ENCODE measurements at regions not wholly inside any gene's neighbourhood (a gene's known extent, or its start where the extent isn't known, plus 50 kb on each side); places are given as distances from the start of the nearest gene placed in this dataset.

GRCh38 chr6:20286968-20287565 lies 74.8 kb upstream of the MBOAT1 start:
- TF ChIP-seq EZH2 (IDR thresholded peaks at IDR 0.05; ENCODE audit: borderline replicate concordance), result no peak
- no peak for TF ChIP-seq CTCF (IDR thresholded peaks at IDR 0.05; ENCODE audit: poor library complexity)
- TF ChIP-seq EZH2phosphoT487 (IDR thresholded peaks at IDR 0.05; ENCODE audit: low read depth, severe bottlenecking, unreplicated experiment), result no peak

Data from hepatocyte (in vitro differentiated cells).